CD4-positive, alpha-beta T cell (primary cell): ENCODE measurements at regions not wholly inside any gene's neighbourhood (a gene's known extent, or its start where the extent isn't known, plus 50 kb on each side); places are given as distances from the start of the nearest gene placed in this dataset.

Source experiments
- ATAC-seq: fragments of 200-7000 bp; cut with Tn5 transposase; one replicate; pipeline ENCODE4 v1.10.0; 2022; ENCODE audit warnings: mild to moderate bottlenecking; ENCODE audit not compliant: poor library complexity
- CTCF ChIA-PET: fragments of 350-600 bp; sonication (Branson Sonifier 250); formaldehyde crosslinking; loops from one replicate; lab custom pipeline; 2021; ENCODE audit warnings: antibody characterized with exemption, inconsistent platforms; lab: Charles Lee
- POLR2A ChIA-PET: fragments of 350-600 bp; sonication (Branson Sonifier 250); formaldehyde crosslinking; loops from one replicate; lab custom pipeline; 2021; ENCODE audit warnings: antibody characterized with exemption, inconsistent platforms; lab: Charles Lee
- DNase-seq, 14 experiments: peaks; one replicate each; pipeline ENCODE4 v3.0.0-alpha.2; 2013 to 2020; ENCODE audit warnings: mixed read lengths in 2 of 14
- H3K27ac ChIP-seq, 2 donors: one replicate each; pipeline versions ENCODE4 v1.5.1 to v1.7.0; 2013; ENCODE audit warnings: low read length in 2 of 2, low read depth in 1 of 2, mild to moderate bottlenecking in 1 of 2
- H3K27me3 ChIP-seq, 2 experiments: 1 replicate in 1 of 2; 2 replicates in 1 of 2; pipeline versions ENCODE4 v1.6.1 to v1.7.0; 2013; ENCODE audit warnings: low read length in 2 of 2, control low read depth in 1 of 2, mild to moderate bottlenecking in 1 of 2, moderate library complexity in 1 of 2; ENCODE audit not compliant: insufficient read depth in 2 of 2, control insufficient read depth in 1 of 2
- H3K36me3 ChIP-seq: one replicate; pipeline ENCODE4 v1.6.1; 2013; ENCODE audit warnings: low read length, control low read depth; ENCODE audit not compliant: insufficient read depth
- H3K4me1 ChIP-seq: one replicate; pipeline ENCODE4 v1.6.1; 2013; ENCODE audit warnings: low read length, control low read depth; ENCODE audit not compliant: insufficient read depth
- H3K4me3 ChIP-seq: one replicate; pipeline ENCODE4 v1.5.1; 2013; ENCODE audit warnings: mild to moderate bottlenecking, low read length, moderate library complexity
- H3K9me3 ChIP-seq, 2 experiments: 1 replicate in 1 of 2; 2 replicates in 1 of 2; pipeline versions ENCODE4 v1.6.1 to v1.7.0; 2013; ENCODE audit warnings: low read length in 2 of 2, mild to moderate bottlenecking in 2 of 2, control low read depth in 1 of 2, moderate library complexity in 1 of 2; ENCODE audit not compliant: control insufficient read depth in 1 of 2, insufficient read depth in 1 of 2
- H3K27ac Mint-ChIP-seq: one replicate; pipeline ENCODE4 v1.8.0; 2020; ENCODE audit warnings: mixed read lengths
- H3K27me3 Mint-ChIP-seq: one replicate; pipeline ENCODE4 v1.8.0; 2021; ENCODE audit warnings: mixed read lengths
- H3K36me3 Mint-ChIP-seq: one replicate; pipeline ENCODE4 v1.8.0; 2021; ENCODE audit warnings: low read depth, mixed read lengths
- H3K4me1 Mint-ChIP-seq: one replicate; pipeline ENCODE4 v1.8.0; 2021; ENCODE audit warnings: low read depth, mixed read lengths
- H3K4me3 Mint-ChIP-seq: one replicate; pipeline ENCODE4 v1.8.0; 2020; ENCODE audit warnings: mild to moderate bottlenecking, mixed read lengths
- H3K9me3 Mint-ChIP-seq: one replicate; pipeline ENCODE4 v1.8.0; 2020; ENCODE audit warnings: mixed read lengths
- intact Hi-C, 2 experiments: fragments of 100-400 bp; cut with DNase I in 1 of 2; cut with micrococcal nuclease in 1 of 2; formaldehyde crosslinking; loops; one replicate each; pipeline versions ENCODE4 v1.15.1 to v1.9.0; 2023 to 2025; cut with DNase I, micrococcal nuclease
- TF ChIP-seq, protein P1 (sequence below): fragments of 200-600 bp; IDR thresholded peaks from one replicate; pipeline ENCODE4 v1.8.0; 2022; ENCODE audit warnings: antibody characterized with exemption, mild to moderate bottlenecking

DNA sequence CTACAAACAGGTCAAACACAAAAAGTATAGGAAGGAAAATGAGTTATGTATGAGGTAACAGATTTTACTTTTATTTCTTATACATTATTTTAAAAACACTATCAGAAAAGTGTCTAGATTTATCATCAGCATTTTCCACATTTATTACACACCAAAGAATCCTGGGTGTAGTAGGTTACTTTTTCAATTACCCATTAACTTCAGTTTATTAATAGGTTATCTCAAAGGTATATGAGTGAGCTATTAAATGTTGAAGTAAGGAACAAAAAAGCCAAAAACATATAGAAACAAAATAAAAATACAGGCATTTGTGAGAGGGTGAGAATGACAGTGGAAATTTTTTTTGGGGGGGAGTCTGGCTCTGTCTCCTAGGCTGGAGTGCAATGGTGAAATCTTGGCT lies 150.5 kb downstream of the SIM1 start:
- POLR2A ChIA-PET: no interaction called here
- no peaks in the 10 kb centered on the region for H3K36me3 Mint-ChIP-seq
- H3K27ac ChIP-seq: no peak overlapping the region
- no peaks in the 10 kb centered on the region for H3K27me3 ChIP-seq
- ATAC-seq: no peak
- CTCF ChIA-PET: no interaction called here
- no peak overlapping the region for H3K4me3 ChIP-seq
- no peak for DNase-seq
- H3K27ac Mint-ChIP-seq: no peak overlapping the region
- intact Hi-C loops: no loop called here
- H3K36me3 ChIP-seq: no peaks in the 10 kb centered on the region
- no peaks in the 10 kb centered on the region for H3K4me1 ChIP-seq
- TF ChIP-seq, protein P1, sequence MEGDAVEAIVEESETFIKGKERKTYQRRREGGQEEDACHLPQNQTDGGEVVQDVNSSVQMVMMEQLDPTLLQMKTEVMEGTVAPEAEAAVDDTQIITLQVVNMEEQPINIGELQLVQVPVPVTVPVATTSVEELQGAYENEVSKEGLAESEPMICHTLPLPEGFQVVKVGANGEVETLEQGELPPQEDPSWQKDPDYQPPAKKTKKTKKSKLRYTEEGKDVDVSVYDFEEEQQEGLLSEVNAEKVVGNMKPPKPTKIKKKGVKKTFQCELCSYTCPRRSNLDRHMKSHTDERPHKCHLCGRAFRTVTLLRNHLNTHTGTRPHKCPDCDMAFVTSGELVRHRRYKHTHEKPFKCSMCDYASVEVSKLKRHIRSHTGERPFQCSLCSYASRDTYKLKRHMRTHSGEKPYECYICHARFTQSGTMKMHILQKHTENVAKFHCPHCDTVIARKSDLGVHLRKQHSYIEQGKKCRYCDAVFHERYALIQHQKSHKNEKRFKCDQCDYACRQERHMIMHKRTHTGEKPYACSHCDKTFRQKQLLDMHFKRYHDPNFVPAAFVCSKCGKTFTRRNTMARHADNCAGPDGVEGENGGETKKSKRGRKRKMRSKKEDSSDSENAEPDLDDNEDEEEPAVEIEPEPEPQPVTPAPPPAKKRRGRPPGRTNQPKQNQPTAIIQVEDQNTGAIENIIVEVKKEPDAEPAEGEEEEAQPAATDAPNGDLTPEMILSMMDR: no peak
- H3K9me3 ChIP-seq: no peaks in the 10 kb centered on the region
- H3K27me3 Mint-ChIP-seq: no peaks in the 10 kb centered on the region
- H3K4me1 Mint-ChIP-seq: no peaks in the 10 kb centered on the region
- H3K9me3 Mint-ChIP-seq: no peaks in the 10 kb centered on the region
- H3K4me3 Mint-ChIP-seq: no peak overlapping the region

DNA sequence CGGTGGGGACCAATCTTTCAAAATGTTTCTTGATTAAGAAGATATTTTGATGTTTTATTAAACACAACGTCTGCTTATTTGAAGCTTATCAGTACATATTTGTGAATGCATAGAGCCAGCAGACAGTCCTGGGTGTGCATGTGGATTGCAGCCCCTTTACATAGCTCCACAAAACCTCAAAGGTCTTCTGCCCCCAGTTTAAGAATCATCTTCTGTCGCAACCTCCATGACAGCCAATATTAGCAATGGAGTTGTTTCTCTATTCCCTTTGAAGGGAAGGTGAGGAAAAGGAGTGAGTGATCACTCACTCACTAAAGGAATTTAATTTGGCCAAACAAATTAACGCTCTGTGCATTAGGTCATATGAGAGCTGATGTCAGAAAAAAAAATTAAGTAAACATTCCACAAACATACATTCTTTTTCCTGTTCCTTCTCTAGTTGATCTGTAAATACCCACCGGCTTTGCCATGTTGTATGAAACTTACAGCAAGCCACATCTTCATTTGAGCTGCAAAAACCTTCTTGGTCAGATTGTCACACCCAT lies 152.9 kb downstream of the SIM1 start:
- Mint-ChIP-seq H3K27me3 (no peaks in the 10 kb centered on the region), H3K4me3 (no peak overlapping the region), H3K9me3 (no peaks in the 10 kb centered on the region), H3K27ac (no peak overlapping the region), H3K36me3 (no peaks in the 10 kb centered on the region), H3K4me1 (no peaks in the 10 kb centered on the region)
- ChIA-PET CTCF (no interaction called here), POLR2A (no interaction called here)
- no peaks in the 10 kb centered on the region for H3K4me1 ChIP-seq
- intact Hi-C loops: no loop called here
- no peak overlapping the region for H3K27ac ChIP-seq
- DNase-seq (no peak), ATAC-seq (no peak)
- TF ChIP-seq, protein P1: no peak
- H3K27me3 ChIP-seq: no peaks in the 10 kb centered on the region
- no peaks in the 10 kb centered on the region for H3K9me3 ChIP-seq
- H3K36me3 ChIP-seq: no peaks in the 10 kb centered on the region
- H3K4me3 ChIP-seq: no peak overlapping the region

DNA sequence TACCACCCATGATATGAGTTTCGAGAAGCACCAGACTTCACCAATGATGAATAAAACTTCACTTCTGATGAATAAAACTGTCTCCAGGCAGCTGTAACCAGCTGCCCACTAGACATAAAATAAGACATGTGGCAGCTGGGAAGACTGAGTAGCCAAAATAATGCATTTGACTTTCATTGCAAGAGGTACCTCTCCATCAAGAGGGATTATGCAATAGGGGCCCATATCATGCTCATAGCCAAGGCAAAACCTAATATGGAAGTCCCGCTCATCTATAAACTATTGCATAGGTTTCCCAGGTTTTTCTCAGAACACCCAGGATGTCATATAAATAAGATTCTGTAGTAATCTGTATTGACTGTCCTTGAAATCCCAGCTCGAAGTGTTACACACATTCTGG lies 155.5 kb downstream of the SIM1 start:
- no peaks in the 10 kb centered on the region for H3K36me3 Mint-ChIP-seq
- Histone ChIP-seq H3K4me1 (no peaks in the 10 kb centered on the region), H3K9me3 (no peaks in the 10 kb centered on the region), H3K27me3 (no peaks in the 10 kb centered on the region), H3K4me3 (no peak overlapping the region), H3K36me3 (no peaks in the 10 kb centered on the region), H3K27ac (no peak overlapping the region)
- ChIA-PET CTCF (no interaction called here), POLR2A (no interaction called here)
- DNase-seq (no peak), ATAC-seq (no peak)
- H3K9me3 Mint-ChIP-seq: no peaks in the 10 kb centered on the region
- TF ChIP-seq, protein P1: no peak
- no peaks in the 10 kb centered on the region for H3K27me3 Mint-ChIP-seq
- no peaks in the 10 kb centered on the region for H3K4me1 Mint-ChIP-seq
- intact Hi-C loops: no loop called here
- H3K27ac Mint-ChIP-seq: no peak overlapping the region
- H3K4me3 Mint-ChIP-seq: no peak overlapping the region
